GM19240 (cell line): ENCODE measurements at regions not wholly inside any gene's neighbourhood (a gene's known extent, or its start where the extent isn't known, plus 50 kb on each side); places are given as distances from the start of the nearest gene placed in this dataset.

Source experiments
- DNase-seq: peaks from one replicate; pipeline ENCODE4 v3.0.0; 2011; ENCODE audit warnings: low spot score; ENCODE audit not compliant: insufficient read length

DNA sequence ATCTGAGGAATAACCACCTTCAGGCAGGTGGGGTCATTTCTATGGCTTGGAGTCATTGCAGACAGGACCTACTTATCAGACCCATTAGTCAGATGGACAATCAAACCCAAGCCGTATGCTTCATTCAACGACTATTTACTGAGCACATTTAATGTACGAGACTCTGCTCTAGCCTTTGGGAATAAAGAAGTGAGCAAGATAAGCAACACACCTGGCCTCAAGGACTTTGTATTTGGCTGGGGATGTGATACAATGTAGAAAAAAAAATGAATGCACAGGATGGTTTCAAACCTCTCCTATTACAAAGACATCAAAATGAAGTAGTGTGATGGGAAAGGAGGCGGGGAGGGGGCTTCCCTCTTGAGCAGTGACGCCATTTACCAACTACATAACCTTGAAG, 311.7 kb downstream of the PMP22 start:
- no peak for DNase-seq

DNA sequence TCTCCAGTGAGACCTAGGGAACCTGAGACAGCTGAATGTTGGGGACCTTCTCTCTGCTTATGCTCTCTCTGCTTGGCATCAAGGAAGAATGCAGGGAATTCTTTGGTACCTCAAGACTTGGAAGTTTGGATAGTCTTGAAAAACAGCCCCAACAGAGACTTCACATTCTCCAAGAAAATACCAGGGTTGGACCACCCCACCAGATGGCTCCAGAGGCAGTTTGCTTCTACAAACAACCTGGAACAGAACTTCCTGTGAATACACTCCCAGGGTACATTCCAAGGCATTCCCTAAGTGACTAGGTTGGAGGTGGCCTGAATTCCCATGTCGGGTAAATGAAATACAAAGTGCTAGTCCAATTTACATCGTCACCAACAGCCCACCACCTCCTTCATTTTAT, 314.4 kb downstream of the PMP22 start:
- DNase-seq = no peak

DNA sequence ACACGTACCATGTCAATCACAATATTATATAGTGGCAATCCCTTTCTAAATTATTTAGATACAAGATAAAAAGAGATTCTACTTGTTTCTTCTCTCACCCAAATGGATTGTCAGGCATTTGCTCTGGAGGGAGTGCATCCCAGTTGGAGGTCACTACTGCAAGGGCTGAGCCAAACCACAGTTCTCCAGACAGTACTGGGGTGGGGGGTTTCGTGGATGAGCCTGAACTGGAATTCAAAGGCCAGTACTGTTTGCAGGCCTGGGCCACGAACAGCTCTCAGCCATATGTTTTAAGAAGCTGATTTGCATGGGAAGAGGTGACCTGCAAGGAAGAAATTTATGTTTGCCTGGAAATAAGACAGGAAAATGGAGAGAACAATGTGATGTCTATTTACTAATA, 314.9 kb downstream of the PMP22 start:
- DNase-seq = no peak

DNA sequence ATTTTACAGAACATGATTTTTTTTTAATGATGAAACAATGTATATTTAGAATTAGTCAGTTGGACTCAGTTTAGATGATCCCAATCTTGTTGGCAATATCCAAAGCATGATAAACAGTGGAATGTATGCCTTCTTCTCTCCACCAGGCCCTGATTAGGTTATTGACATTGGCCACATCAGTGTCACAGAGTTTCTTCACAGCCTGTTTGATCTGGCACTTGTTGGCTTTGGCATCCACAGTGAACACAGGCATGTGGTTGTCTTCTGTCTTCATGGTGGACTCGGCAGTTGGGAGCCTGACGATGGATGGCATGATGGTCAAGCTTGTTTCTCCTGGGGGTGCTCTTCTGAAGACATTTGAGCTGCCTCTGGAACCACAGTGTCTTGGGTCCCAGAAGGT, 317.5 kb downstream of the PMP22 start:
- no peak for DNase-seq

DNA sequence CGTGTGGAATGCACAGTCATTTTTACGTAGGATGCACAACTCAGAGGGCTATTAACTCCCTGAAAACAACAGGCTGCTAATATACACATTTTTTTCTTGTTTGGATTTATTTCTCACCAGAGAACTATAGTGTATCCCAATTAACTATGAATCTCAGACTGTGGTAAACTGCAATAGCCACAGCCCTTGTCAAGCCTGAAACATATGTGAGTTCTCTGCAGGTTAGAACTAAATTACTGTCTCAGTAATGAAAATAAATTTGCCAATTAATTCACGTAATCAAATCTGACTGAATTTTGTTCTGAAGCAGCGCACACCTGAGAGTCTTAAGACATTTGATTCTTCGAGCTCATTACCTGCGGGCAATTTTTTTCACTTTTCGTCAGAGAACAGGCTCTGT, 318.6 kb downstream of the PMP22 start:
- DNase-seq = no peak

DNA sequence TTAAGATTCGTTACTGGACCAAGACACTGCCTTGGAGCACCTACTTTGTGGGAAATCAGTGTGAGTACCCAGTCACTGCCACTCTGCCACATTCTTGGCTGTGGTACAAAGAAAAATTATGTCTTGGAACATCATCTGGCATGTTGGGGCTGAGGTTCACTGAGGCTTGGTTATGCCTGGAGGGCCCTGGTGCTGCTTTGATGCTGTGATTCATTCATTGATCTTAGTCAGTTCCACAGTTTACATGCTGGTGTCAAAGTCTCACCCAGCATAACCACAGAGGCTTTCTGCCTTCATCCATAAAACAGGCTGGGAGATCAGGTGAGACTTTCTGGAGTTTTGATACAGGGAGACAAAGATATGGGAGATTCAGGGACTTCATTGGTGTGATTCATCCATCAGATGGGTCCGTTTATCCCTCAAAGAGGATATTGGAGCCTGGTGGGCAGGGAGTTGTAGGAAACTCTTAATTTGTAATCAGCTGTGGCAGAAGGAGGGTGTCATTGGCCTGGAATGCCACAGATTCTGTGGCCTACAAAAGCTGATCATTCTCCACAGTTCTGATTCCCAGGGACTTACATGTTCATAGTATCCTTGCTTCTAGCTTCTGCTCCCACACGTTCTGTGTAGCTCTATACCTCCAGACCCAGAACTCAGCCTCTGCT, 322.5 kb downstream of the PMP22 start:
- no peak for DNase-seq

DNA sequence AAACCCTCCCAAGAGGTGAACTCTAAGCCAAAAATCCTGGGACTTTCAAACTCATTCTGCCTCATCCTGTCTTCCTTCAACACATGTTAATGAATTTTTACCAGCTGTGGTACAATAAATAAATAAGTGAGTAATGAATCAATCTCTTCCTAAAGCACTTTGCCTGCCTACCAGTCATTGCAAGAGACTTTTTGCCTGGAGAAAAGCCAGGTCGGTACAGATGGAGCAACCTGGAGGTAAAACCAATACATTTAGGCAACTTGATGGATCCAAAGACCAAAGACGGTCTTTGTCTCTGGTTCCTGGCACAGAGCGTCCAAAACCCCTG, 324.2 kb downstream of the PMP22 start:
- DNase-seq = no peak

DNA sequence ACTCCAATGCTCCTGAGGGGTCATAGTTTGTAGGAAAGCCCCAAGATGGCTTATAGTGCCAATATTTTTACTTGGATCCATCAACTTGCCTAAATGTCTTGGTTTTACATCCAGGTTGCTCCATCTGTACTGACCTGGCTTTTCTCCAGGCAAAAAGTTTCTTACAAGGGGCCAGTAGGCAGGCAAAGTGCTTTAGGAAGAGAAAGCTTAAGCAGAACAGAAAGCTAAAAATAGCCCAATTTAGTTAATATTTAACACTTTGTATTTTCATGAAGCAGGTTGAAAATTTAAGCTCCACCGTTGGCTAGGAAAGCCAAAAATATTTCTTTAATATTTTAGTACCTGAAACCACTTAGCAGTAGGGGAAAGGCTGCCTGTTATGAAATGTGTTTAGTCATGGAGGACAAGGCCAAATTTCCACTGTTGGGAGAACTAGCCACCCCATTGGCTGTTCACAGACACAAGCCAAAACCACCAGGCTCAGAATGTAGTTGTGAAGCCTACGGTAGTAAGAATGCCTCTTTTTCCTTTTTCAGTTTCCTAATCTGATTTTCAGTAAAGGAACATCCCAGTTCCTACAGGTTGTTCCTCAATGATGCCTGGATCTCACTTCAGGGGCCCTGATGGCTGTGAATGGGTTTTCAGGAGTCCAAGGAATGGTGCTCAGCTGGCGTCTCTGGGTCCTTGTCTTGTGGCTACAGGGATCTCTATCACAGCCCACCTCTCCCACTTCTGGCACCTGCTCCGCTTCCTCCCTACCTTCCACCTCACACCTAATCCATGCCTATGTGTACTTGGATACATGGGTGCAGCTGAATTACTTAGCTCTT, 324.8 kb downstream of the PMP22 start:
- no peak for DNase-seq

DNA sequence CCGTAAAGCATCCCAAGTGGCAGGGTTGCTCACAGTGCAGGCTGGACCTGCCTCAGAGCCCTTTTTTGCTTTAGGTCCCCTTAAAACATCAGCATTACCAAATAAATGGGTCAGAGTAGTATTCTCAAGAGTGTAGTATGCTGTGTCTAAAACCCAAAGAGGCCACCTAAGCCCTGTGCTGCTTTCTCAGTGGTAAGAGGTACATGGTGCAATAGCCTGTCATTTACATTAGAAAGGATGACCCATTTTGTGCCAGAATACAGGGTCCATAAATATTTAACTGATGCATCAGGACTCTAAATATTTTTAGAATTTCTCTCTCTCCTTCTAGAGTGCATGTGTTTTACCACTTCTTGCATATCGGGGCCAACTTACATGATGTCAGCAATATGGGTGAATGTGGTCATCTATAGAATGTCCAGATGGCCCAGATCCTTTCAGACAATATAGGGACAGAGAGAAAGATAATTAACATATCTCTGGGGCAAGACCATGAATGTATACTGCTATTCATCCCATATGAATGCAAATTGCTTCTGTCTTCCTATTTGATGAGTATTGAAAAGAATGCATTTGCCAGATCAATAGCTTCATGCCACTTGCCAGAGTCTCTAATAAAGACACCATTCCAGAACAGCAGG, 329.2 kb downstream of the PMP22 start:
- DNase-seq = no peak

DNA sequence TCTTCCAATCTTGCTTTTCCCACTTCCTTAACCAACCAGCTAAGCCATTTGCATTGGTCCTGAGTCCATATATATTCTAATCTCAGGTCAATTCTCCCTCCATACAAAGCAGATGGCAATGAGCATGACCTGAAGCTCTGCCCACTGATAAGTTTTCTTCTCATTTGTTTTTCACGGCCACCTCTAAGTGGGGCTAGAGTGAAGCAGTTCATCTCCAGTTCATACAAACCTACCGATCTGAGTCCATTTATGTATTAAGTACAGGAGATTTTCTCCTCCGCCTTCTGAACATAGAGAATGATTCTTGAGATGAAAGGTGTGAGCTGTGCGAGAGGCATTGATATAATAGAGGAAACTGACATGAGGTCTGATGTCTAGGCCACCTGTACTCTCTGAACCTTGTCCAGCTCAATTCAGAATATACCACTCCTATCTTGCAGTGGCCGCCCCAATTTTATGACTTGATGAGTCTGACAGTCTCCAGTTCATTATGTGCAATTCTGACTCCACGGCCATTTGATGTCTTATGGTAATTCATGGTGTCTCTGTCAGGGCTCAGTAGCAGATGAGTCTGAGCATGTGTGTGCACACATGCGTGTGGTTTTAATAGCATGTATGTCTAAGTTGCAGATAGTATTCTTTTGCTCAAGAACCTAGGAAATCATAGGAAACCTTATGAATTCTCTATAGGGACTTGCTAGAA, 329.8 kb downstream of the PMP22 start:
- DNase-seq = no peak

DNA sequence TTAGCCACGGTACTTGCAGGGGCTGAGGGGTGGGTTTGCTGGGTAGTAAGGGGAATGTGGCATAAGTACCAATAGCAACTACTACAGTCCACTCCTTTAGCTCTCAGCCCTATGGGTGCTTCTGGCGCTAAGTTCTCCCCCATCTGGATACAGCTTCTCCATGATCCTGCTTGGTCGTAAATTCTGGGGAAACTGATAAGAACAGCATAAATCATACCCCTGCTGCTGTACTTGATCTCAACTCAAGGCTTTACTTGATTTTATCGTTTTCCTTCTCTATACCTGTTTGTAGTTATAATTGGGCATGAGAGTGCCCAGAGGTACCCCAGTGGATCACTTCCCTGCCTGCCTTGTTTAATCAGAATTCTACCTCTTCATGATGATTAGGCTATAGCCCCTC, 331.4 kb downstream of the PMP22 start:
- DNase-seq = no peak

DNA sequence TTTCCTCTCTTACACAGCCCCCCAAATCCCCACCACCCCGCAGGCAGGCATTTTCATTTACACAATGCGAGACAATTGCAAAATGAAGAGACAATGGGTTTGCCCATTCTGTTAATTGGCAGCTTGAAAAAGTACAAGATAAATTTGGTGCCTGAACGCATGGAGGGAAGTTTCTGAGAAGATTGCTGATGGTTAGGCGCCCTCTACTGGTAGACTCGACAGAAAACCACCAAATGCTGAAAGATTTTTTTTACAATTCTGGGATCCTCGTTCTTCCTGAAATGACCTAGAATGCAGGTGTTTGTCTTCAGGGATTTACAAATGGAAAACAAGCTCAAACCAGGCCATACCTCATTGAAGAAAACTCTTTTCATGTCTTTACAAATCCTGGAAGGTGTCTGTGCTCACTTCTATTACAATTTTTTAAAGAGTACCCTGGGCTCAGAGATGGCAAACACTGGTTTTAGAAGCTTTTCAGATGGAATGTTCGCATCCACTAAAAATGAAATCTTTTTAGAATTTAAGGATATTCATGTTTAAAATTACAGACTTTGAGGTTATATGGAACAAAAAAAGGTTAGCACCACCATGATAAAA, 338.5 kb downstream of the PMP22 start:
- DNase-seq = no peak

DNA sequence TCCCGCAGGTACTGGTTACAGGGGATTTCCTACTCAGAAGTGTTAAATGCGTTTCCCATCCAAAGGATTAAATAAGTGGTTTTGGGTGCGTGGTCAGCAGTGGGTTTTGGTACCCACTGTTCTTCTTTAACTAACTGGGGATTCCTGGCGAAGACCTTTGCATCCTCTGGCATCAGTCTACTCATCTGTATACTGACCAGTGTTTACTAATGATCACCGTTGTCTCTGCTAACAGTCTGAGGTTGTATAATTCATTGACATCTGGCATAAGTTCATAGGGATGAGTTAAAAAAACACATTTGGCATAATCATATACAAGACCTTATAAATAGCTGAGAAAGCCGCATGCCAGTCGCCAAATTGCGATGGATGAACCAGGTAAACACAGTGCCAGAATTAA, 339.1 kb downstream of the PMP22 start:
- DNase-seq = no peak

DNA sequence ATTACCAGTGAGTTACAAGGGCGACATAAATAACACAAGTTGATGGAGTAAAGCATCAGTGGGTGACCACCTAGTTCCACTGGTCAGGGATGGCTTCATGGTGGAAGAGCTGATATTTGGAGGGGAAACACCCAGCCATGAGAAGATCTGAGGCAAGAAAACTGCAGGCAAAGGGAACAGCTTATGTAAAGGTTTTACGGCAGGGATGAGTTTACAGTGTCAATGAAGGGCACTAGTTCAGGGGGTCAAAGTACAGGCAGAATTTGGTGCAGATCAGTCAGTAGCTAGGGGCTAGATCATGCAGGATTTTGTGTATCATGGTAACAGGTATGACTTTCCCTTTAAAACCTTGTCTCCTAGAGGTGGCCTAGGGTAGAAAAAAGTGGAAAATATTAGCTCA, 339.6 kb downstream of the PMP22 start:
- no peak for DNase-seq

DNA sequence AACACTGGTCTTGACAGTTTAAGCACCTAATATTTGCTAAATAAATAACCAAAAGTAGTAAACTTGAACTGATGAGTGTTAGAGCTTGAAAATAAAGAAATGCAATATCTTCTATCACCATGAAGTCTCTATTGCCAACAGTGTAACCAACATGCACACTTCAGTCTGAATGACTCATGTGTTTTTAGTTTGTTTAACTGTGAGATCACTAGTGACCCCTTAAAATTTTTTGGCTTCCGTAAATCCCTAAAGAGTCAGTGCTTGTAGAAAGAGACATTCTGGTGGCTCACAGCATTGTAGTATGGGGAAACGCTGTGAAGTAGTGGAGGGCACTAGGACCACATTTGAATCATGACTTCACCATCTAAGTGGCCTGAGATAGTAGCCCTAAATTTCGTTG, 341.1 kb downstream of the PMP22 start:
- DNase-seq = no peak

DNA sequence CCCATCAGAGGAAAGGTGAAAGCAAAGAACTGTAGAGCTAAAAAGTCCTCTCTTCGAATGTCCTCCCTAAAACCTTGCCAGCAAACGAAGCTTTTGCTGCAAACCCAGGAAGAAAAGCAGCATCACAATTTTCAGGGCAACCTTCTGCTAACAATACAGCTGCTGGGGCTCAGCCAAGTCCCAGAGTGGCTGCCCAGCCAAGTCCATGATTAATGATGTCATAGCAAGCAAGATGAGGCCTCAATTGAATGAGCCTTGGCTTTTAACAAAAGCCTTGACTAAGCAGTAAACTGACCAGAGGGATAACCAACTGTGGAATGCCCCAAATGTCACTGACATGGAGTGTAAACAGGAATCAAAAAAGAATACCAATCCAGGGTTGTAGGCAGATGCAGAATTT, 342.7 kb downstream of the PMP22 start:
- DNase-seq = no peak

DNA sequence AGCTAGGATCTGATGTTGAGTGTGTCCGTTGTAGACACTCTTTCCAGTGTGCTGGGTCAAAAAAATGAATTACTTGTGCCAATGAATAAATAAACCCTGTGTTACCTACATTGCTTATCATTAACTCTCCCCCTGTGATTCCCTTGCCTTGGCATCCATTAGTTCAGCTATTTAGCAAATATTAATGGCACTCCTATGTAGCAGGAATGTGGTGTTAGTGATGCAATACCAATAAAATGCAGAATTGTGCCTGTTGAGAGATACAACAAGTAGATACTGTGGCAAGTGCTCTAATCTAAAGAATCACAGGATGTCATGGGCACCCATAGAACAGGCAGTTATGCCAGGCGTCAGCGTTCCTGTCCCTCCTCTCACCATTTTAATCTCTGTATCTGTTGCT, 343.2 kb downstream of the PMP22 start:
- no peak for DNase-seq

DNA sequence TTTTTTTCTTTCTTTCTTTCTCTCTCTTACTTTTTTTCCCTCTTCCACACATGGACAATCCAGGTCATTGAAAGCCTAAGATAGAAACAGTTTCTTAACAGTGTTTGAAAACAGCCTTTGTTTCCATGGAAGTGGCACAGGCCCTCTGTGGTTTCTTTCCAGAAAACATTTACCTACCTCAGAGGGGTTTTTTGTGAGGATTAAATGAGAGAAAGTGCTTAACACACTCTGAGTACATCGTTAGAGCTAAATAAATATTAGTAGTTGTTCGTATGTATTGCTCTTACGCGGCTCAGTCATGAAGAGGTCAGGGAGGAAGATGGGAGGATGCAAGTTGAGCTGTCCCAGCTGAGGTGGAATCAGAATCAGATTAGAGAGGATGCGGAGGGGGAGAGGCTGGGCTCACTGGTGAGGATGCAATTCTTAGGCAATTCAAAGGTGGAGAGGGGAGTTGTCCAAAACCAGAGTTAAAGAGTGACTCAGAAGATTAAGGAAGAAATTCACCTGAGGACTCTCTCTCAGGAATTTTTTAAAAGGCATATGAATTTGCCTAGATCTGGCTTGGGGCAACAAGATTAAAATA, 345.4 kb downstream of the PMP22 start:
- no peak for DNase-seq

DNA sequence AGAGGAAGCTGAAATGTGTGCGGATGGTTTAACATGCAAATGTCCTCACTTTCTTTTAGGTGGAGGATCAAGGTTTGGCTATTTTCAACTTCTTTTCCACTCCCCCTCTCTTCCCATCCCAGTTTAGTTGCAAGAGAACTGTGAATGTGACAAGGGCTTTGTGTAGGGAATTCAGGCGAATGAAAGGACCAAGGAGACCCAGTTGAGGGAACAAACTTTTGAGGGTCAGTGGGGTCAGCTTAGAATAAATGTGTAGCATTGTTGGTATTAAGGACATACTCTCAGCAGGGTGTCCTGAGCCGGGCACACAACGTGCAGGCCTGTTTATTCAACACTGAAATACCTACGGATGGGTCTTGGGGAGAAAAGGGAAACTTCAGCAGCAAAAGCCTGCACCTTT, 346.0 kb downstream of the PMP22 start:
- no peak for DNase-seq

DNA sequence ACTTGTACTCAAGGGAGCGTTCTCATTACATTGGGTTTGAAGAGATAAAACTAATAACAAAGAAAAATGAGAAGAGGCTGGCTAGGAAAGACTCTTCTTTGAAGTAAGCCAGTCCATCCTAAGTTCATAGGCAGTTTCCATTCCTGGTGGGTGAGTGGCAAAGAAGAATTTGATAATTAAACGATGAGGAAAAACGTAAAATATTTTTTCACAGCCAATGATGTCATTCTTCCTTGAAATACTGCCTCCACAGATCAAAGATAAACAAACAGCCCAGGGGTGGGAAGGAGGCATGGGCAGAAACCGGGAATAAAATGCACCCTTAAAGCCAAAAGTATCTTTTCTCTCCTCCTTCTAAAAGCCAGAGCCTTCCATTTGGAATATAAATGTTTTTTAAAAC, 346.6 kb downstream of the PMP22 start:
- no peak for DNase-seq

DNA sequence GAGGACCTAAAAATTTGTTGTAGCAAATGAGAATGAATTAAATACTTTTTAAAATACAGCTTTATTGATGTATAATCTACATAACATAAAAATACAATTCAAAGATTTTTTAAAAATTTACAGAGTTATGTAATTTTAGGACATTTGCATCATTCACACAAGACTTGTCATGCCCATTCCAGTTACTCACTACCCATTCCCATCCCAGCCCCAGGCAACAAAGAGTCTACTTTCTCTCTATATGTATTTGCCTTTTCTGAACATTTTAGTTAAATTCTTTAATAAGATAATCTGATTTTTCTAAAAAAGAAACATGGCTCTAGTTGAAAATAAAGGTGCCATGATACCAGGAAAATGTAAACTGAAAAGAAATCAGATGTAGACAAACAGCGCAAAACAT, 354.2 kb downstream of the PMP22 start:
- DNase-seq = no peak
